ENCODE measurements at regions not wholly inside any gene's neighbourhood (a gene's known extent, or its start where the extent isn't known, plus 50 kb on each side); places are given as distances from the start of the nearest gene placed in this dataset.

GRCh38 chr9:13590996-13591395, 311.5 kb upstream of the MPDZ start:
- no peak for TF ChIP-seq ZNF792 (CRISPR knock-in tag; IDR thresholded peaks at IDR 0.05)
- TF ChIP-seq PRDM10 (CRISPR knock-in tag; IDR thresholded peaks at IDR 0.05; ENCODE audit: low read depth): no peak
